T-helper 1 cell treated with Interleukin-12 subunit alpha and Interleukin-12 subunit beta and Interleukin-4 antibody, amounts not matched to agents 30 μg/mL and 1 μg/mL, for 36 hours (primary cell): ENCODE measurements at regions not wholly inside any gene's neighbourhood (a gene's known extent, or its start where the extent isn't known, plus 50 kb on each side); places are given as distances from the start of the nearest gene placed in this dataset.
"Not testable (repeated sequence)": the region's sequence is repeated elsewhere in the genome, so short reads cannot be mapped to it uniquely, and the experiment has no call there.

Experiments used
- H3K27ac Mint-ChIP-seq: one replicate; pipeline ENCODE4 v1.8.0; 2021; ENCODE audit warnings: mild to moderate bottlenecking, mixed read lengths
- H3K27me3 Mint-ChIP-seq: one replicate; pipeline ENCODE4 v1.8.0; 2021; ENCODE audit warnings: low read depth, mixed read lengths
- H3K36me3 Mint-ChIP-seq: one replicate; pipeline ENCODE4 v1.8.0; 2021; ENCODE audit warnings: low read depth, mixed read lengths
- H3K4me1 Mint-ChIP-seq: one replicate; pipeline ENCODE4 v1.8.0; 2021; ENCODE audit warnings: low read depth, mixed read lengths
- H3K4me3 Mint-ChIP-seq: one replicate; pipeline ENCODE4 v1.8.0; 2021; ENCODE audit warnings: mild to moderate bottlenecking, moderate library complexity, mixed read lengths
- H3K9me3 Mint-ChIP-seq: one replicate; pipeline ENCODE4 v1.8.0; 2021; ENCODE audit warnings: mixed read lengths

- not testable (repeated sequence) for H3K9me3 Mint-ChIP-seq, H3K27ac Mint-ChIP-seq, H3K36me3 Mint-ChIP-seq, H3K4me3 Mint-ChIP-seq, H3K4me1 Mint-ChIP-seq
- peaks cover 42% of the 10 kb centered on the region for H3K27me3 Mint-ChIP-seq
Observed at GRCh38 chr4:141332359-141333181, 111.9 kb downstream of the ZNF330 start.

GRCh38 chr4:141333456-141334230, 112.9 kb downstream of the ZNF330 start:
- H3K36me3 Mint-ChIP-seq, H3K4me3 Mint-ChIP-seq, H3K9me3 Mint-ChIP-seq, H3K27ac Mint-ChIP-seq, H3K4me1 Mint-ChIP-seq: not testable (repeated sequence)
- H3K27me3 Mint-ChIP-seq, result peaks cover 39% of the 10 kb centered on the region

GRCh38 chr4:141335166-141335565, 114.5 kb downstream of the ZNF330 start:
- Mint-ChIP-seq H3K9me3 (no peaks in the 10 kb centered on the region), H3K27me3 (peaks cover 39% of the 10 kb centered on the region), H3K36me3 (no peaks in the 10 kb centered on the region), H3K27ac (no peak overlapping the region), H3K4me3 (no peak overlapping the region), H3K4me1 (no peaks in the 10 kb centered on the region)

- no peaks in the 10 kb centered on the region for H3K9me3 Mint-ChIP-seq
- H3K27ac Mint-ChIP-seq, result no peak overlapping the region
- no peak overlapping the region for H3K4me3 Mint-ChIP-seq
- H3K27me3 Mint-ChIP-seq, result peaks cover 28% of the 10 kb centered on the region
- no peaks in the 10 kb centered on the region for H3K4me1 Mint-ChIP-seq
- no peaks in the 10 kb centered on the region for H3K36me3 Mint-ChIP-seq
Observed at GRCh38 chr4:141338238-141338637, 117.5 kb downstream of the ZNF330 start.

- Mint-ChIP-seq H3K27ac (no peak overlapping the region), H3K27me3 (peaks cover 18% of the 10 kb centered on the region), H3K9me3 (no peaks in the 10 kb centered on the region), H3K4me3 (no peak overlapping the region), H3K36me3 (no peaks in the 10 kb centered on the region), H3K4me1 (no peaks in the 10 kb centered on the region)
Observed at GRCh38 chr4:141339391-141339790, 118.7 kb downstream of the ZNF330 start.

GRCh38 chr4:141339966-141340365, 119.3 kb downstream of the ZNF330 start:
- Mint-ChIP-seq H3K27me3 (peaks cover 12% of the 10 kb centered on the region), H3K9me3 (no peaks in the 10 kb centered on the region), H3K4me3 (no peak overlapping the region), H3K36me3 (no peaks in the 10 kb centered on the region), H3K4me1 (no peaks in the 10 kb centered on the region), H3K27ac (no peak overlapping the region)

GRCh38 chr4:141340458-141340857, 119.8 kb downstream of the ZNF330 start:
- Mint-ChIP-seq H3K4me1 (no peaks in the 10 kb centered on the region), H3K36me3 (no peaks in the 10 kb centered on the region), H3K4me3 (no peak overlapping the region), H3K27ac (no peak overlapping the region), H3K9me3 (no peaks in the 10 kb centered on the region), H3K27me3 (peaks cover 8% of the 10 kb centered on the region)

- H3K9me3 Mint-ChIP-seq, result no peaks in the 10 kb centered on the region
- H3K27me3 Mint-ChIP-seq, result peaks cover 4% of the 10 kb centered on the region
- no peaks in the 10 kb centered on the region for H3K36me3 Mint-ChIP-seq
- no peak overlapping the region for H3K4me3 Mint-ChIP-seq
- H3K27ac Mint-ChIP-seq, result no peak overlapping the region
- no peaks in the 10 kb centered on the region for H3K4me1 Mint-ChIP-seq
Observed at GRCh38 chr4:141346144-141346543, 125.4 kb downstream of the ZNF330 start.

- Mint-ChIP-seq H3K36me3 (no peaks in the 10 kb centered on the region), H3K27ac (no peak overlapping the region), H3K4me1 (no peaks in the 10 kb centered on the region), H3K27me3 (no peaks in the 10 kb centered on the region), H3K4me3 (no peak overlapping the region), H3K9me3 (no peaks in the 10 kb centered on the region)
Observed at GRCh38 chr4:141347684-141348083, 127.0 kb downstream of the ZNF330 start.

GRCh38 chr4:141348125-141348524, 127.4 kb downstream of the ZNF330 start:
- no peak overlapping the region for H3K4me3 Mint-ChIP-seq
- no peaks in the 10 kb centered on the region for H3K36me3 Mint-ChIP-seq
- H3K27ac Mint-ChIP-seq, result no peak overlapping the region
- H3K4me1 Mint-ChIP-seq, result no peaks in the 10 kb centered on the region
- no peaks in the 10 kb centered on the region for H3K27me3 Mint-ChIP-seq
- no peaks in the 10 kb centered on the region for H3K9me3 Mint-ChIP-seq

- Mint-ChIP-seq H3K36me3 (no peaks in the 10 kb centered on the region), H3K27ac (no peak overlapping the region), H3K9me3 (no peaks in the 10 kb centered on the region), H3K27me3 (no peaks in the 10 kb centered on the region), H3K4me3 (no peak overlapping the region), H3K4me1 (no peaks in the 10 kb centered on the region)
Observed at GRCh38 chr4:141348573-141348972, 127.9 kb downstream of the ZNF330 start.

GRCh38 chr4:141349236-141349635, 128.5 kb downstream of the ZNF330 start:
- Mint-ChIP-seq H3K27ac (no peak overlapping the region), H3K4me1 (no peaks in the 10 kb centered on the region), H3K36me3 (no peaks in the 10 kb centered on the region), H3K4me3 (no peak overlapping the region), H3K9me3 (no peaks in the 10 kb centered on the region), H3K27me3 (no peaks in the 10 kb centered on the region)

- Mint-ChIP-seq H3K27me3 (no peaks in the 10 kb centered on the region), H3K4me3 (no peak overlapping the region), H3K36me3 (no peaks in the 10 kb centered on the region), H3K9me3 (no peaks in the 10 kb centered on the region), H3K27ac (no peak overlapping the region), H3K4me1 (no peaks in the 10 kb centered on the region)
Observed at GRCh38 chr4:141350122-141350905, 129.6 kb downstream of the ZNF330 start.

GRCh38 chr4:141352331-141352730, 131.6 kb downstream of the ZNF330 start:
- Mint-ChIP-seq H3K4me3 (no peak overlapping the region), H3K27ac (no peak overlapping the region), H3K4me1 (no peaks in the 10 kb centered on the region), H3K9me3 (no peaks in the 10 kb centered on the region), H3K36me3 (no peaks in the 10 kb centered on the region), H3K27me3 (no peaks in the 10 kb centered on the region)
